SHP77 (cell line): ENCODE measurements at regions not wholly inside any gene's neighbourhood (a gene's known extent, or its start where the extent isn't known, plus 50 kb on each side); places are given as distances from the start of the nearest gene placed in this dataset.
A peak's percentile ranks its signal among the peaks of the same experiment; 100 is the strongest.
"Not testable (repeated sequence)": the region's sequence is repeated elsewhere in the genome, so short reads cannot be mapped to it uniquely, and the experiment has no call there.

ENCODE experiments used
- DNase-seq, 2 experiments: peaks; one replicate each; lab custom pipeline; 2025; lab: John Stamatoyannopoulos, UW

DNA sequence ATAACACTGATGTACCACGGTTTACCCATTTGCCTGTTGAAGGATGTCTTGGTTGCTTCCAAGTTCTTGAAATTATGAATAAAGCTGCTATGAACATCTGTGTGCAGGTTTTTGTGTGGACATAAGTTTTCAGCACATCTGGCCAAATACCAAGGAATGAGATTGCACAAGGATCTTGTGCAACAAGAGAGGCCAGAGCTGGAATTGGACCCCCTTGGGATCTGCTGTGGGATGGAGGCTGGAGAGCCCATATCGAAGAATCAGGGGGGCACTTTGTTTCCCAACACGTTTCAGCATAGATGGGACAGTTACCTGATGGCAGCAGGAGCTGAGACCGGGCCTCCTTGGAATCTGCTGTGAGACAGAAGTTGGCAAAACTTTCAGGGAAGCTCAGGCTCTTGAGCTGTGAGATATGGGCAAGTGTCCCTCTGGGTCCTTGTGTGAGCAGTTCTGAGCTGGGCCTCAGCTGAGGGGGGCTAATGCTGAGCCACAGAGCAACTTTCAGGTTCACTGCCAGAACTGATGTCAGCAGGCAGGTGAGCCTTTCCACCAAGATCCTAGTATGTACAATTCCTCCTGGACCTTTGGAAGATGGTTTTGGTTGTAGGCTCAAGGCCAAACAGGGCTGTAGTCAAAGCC is 115.2 kb upstream of the RAB18 start:
- no peak for DNase-seq

DNA sequence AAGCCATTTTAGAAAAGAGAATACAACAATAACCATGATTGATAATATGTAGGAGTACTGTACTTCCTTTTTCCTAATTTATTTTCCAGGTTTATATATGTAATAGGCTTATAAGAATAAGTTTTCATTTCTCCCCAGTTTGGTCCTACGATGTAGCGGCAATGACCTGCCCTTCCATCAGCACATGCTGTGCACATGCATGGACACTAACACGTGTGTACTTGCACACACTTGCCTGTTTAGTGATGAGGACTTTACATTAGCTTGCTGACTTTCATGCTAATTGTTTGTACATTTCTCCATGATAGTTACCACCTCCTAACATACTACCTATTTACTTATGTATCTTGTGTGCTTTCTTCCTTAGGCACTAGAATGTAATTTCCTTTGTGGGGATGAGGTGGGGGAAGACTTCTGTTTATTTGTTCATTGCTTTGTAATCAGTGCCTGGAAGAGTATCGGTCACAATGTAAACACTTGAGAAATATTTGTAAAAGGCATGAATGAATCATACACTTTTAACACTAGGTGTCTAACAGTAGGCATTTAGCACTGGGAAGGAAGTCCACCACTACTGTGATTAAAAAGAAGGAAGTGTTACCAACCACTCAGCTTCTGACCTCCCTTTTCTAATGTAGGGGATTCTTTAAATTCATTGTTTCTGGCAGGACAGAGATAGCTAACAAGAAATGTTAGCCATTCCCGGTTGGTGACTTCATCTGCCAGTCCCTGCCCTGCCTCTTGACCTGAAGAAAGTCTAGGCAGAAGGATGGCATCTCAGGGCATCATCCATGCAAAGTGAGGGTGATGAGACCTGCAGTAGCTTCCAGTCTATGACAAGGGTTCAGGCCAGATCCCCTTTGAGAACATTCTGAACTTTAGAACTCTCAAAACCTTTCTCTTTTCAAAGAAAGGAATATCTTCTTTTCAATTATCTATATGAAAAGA is 120.2 kb upstream of the RAB18 start:
- DNase-seq, result peak; percentile 3 to 20

DNA sequence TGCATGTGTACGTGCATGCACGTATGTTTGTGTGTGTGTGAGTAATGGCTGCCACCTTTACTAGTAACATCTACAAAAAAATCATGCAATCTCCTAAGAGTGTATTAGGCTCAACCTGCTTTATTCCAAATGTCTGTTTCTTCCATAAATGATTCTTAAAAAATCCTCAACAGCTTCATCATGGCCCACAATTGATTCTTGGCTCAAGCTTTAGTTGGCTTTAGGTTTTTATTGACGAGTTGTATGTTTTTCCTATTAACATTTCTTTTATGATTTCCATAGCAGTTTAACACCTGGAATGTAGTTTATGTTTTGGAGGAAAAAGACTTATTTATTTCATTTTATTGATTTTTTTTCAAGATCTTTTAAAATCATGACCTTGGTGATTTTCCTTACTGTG is 121.9 kb upstream of the RAB18 start:
- no peak for DNase-seq

DNA sequence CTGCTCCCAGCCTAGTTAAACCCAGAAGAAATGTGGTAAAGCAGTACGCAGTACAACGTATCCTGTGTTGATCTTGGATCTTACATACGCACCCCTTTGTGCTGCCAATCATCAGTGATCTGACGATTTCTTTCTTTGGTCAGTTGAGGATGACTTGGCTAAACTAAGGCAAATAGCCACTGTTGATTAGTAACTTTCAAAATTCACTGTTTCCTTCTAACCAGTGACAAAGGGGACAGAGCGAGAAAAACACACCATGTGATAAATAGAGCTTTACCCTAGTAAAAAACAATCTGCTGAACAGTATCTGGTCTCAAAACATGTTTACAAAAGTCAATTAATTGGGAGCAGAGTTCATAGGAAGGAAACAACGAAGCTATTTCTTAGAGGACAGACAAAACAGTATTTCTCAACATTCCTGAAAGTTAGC is 123.2 kb upstream of the RAB18 start:
- no peak for DNase-seq

DNA sequence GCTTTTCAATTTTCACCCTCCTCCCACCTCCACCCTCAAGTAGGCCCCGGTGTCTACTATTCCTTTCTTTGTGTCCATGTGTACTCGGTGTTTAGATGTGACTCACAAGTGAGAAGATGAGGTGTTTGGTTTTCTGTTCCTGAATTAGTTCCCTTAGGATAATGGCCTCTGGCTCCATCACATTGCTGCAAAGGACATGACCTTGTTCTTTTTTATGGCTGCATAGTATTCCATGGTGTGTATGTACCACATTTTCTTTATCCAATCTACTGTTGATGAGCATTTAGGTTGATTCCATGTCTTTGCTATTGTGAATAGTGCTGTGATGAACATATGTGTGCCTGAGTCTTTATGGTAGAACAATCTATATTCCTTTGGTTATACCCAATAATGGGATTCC is 125.1 kb upstream of the RAB18 start:
- not testable (repeated sequence) for DNase-seq

DNA sequence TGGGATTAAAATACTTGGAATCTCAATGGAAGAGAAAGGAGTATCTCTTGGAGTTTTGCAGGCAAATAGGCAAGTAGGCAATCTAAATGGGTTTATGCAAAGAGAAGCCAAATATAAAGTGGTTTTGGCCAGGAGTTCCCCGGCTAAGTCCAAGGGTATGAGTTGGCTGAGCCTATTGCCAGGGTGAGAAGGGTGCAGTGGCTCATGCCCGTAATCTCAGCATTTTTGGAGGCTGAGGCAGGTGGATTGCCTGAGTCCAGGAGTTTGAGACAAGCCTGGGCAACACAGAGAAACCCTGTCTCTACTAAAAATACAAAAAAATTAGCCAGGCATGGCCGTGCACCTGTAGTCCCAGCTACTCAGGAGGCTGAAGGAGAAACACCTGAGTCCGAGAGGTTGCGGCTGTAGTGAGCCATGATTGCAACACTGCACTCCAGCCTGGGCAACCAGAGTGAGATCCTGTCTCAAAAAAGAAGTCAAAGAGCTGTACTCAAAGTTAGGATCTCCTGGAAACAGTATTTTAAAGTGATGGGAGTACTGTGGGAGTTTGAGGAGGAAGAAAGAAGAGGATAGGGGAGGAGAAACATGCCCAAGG is 130.4 kb upstream of the RAB18 start:
- no peak for DNase-seq

DNA sequence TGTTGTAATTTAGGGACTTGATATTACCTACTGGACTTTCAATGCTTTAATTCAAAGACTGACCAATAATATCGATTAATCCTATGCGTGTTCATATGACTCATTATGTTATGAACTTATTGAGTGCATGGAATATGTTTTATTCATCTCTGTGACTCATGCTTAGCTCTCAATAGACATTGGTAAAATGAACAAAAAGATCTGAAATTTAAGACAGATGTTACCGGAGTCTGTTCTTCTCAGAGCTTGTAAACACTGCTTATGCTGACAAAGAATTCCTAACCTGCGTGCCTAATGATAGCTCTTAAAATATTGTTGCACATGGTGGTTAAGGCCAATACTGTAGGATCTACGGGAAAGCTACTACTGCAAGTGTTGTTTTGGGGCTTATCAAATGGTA is 131.5 kb upstream of the ACBD5 start:
- DNase-seq, result no peak

DNA sequence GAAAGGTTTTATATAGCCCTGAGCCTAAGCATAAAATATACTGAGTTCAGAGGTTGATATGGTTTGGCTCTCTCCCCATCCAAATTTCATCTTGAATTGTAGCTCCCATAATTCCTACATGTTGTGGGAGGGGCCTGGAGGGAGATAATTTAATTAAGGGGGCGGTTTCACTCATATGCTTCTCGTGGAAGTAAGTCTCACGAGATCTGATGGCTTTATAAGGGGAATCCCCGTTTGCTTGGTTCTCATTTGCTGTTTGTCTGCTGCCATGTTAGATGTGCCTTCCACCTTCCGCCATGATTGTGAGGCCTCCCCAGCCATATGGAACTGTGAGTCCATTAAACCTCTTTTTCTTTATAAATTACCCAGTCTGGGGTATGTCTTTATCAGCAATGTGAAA is 130.8 kb upstream of the ACBD5 start:
- not testable (repeated sequence) for DNase-seq

DNA sequence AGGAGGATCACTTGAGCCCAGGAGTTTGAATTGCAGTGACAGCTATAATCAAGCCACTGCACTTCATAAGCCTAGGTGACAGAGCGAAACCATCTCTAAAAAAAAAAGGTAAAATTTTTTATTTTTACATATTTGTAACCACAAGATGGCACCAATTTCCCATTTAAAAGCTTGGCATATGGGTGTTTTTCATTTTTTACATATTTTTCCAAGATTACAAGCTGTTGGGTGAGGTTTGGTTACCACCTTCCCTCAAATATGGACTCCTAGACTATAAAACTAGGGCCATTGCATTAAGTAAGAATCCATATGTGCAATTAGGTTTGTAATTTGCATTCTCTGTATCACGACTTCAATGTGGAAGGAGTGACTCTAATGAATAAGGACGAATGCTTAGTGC is 129.3 kb upstream of the ACBD5 start:
- no peak for DNase-seq

DNA sequence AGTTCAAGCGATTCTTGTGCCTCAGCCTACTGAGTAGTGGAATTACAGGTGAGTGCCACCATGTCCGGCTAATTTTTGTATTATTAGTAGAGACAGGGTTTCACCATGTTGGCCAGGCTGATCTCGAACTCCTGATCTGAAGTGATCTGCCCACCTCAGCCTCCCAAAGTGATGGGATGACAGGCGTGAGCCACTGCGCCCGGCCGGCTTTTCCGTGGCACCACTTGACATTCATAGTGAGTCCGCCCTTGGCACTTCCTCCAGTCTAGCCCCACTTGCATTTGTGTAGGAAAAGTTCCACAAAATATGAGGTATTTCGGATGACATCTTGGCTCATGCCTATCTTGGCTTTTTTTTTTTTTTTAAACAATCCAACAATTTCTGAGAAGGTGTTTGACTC is 128.1 kb upstream of the ACBD5 start:
- DNase-seq, result no peak

DNA sequence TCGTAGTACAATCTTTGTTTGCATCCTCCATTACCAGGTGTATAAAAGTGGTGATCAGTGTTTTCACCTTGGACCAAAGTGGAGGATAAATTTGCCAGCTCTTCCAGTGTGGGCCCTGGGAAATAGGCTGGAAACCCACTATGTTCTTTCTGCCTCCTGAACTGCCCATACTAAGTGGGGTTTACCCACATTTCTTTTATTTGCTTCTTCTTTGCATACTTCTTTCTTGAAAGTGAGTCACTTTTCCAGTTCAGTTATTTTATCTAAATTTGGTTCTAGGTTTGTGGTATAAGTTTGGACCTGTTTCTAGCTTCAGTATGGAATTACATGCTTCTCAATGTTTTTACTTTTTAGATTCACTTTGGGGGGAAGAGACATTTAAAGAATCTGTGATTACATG is 126.2 kb upstream of the ACBD5 start:
- no peak for DNase-seq

DNA sequence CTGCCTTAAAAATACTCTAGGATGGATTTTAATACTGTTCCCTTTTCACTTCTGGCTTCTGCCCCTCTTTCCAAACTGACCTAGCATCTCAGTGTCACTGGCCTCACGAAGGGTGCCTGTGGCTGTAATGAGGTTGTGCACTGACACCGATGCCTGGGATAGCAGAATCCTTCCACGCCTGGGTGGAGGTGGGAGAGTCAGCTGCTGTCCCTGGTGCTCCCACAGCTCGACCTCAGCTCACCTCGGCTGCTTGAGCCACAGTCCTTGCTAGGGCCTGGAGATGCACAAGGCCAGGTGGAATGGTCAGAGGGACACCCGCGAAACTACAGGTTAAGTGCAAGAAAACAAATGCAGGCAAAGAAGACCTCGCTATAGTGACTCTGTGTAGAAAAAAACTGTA is 123.4 kb upstream of the ACBD5 start:
- DNase-seq, result no peak

DNA sequence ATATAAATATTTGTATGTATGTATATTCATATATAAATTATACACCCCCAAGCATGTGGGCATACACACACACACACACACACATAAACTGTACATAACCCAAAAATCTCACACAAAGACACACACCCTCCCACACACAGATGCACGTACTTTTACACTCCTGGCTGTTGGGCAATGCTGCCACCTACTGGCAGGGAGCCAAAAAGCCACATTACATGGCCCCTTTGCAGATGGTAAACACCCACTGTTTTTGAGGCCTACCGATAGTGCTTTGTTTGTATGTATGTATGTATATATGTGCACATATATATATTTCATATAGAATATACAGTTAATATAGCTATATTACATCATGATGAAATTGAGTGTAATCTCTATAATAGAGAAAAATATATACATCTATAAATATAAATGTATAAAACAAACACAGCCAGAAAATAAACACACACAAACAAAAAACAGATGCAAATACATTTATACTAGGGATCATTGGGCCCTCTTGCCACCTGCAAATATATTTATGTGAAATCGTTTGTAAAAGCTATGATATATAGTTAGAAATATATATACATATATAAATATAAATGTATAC is 120.1 kb upstream of the ACBD5 start:
- DNase-seq, result peak; percentile 55 to 73

DNA sequence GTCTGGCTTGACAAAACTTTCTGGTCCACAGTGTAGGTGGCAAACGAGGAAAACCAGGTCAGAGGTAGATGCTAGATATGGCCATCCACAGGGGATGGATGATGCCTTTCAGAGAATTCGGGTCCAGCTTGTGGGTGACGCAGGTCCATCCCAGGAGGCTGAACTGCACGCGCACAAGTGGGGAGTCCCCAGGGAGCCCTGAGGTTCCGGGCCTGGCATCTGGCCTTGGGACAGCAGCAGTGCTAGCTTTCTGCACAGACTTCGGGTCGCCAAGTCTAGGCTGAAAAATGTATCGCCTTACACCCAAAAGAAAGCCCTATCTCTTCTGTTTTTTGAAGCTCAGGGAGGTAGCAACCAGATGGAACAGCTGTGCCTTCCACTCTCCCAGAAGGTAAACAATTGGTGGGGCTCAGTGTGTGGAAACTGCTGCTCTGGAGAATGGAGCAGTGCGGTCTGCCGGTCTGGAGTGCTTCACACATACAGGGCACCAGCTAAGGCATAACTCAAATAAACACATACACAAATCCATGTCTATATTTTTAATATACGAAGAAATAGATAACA is 119.3 kb upstream of the ACBD5 start:
- DNase-seq, result peak; percentile 12 to 30

DNA sequence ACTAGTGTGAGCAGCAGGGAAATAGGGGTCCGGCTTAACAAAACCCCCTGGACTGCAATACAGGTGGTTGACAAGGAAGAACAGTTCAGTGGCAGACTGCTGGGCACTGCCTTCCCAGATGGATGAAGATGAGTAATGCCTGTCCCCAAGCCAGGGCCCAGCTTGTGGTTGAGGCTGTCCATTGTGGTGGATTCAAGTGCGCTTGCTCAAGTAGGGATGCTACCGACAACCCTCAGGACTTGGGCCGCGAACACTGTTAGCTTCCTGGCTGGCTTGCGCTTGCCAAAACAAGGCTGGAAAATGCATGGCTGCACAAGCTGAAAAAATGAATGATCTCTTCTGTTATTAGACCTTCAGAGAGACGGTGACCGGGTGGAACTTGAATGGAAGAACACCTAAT is 116.1 kb upstream of the ACBD5 start:
- no peak for DNase-seq

DNA sequence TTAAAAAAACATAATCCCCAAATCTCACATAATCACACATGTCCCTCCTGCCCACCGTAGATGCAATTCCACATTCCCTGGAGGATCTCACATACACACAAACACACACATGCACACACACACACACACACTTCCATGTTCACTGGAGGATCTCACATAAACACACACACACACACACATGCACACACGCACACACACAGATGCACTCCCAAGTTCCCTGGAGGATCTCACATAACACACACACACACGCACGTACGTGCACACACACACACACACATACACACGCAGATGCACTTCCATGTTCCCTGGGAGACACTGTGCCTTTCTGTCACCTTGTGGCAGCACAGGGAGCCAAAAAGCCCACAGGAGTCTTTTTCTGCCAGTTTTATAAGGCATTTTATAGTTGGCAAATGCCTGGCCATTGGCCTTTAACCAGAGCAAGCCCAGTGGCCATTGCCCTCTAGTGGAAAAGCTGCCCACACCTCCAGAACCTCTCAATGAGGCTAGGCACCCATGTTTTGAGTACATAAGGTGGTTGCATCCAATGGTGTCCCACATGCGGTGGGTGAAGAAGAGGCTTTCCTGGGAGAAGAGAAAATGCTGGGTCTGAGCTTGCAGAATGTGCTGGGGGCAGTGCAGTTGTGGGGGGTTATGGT is 115.4 kb upstream of the ACBD5 start:
- no peak for DNase-seq

DNA sequence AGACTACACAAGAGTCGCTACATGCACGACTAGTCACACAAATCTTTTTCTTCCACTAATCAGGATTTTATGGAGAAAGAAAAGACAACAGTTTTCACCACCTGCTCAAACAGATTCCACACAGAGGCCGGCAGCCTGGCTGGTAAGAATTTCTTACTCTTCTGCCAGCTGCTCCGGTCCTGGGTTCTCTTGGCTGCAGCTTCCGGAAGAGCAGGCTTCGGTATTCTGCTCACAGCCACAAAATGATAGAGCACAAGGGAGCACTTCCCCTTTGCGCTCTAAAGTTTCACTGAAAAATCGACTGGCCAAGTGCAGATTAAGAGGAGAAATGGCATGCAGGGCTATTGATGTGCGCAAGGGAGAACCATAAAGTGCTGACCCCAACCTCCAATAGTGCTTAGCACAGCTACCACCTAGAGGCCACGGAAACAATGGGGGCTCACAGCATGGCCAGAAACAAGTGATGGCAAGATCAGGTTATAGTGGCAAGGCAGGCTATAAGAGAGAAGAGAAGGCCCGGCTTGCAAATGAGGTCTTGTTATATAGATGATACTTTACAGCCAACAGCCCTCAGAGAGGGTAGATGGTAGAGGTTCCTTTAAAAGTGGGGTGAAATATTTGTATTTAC is 114.2 kb upstream of the ACBD5 start:
- DNase-seq, result not testable (repeated sequence)

DNA sequence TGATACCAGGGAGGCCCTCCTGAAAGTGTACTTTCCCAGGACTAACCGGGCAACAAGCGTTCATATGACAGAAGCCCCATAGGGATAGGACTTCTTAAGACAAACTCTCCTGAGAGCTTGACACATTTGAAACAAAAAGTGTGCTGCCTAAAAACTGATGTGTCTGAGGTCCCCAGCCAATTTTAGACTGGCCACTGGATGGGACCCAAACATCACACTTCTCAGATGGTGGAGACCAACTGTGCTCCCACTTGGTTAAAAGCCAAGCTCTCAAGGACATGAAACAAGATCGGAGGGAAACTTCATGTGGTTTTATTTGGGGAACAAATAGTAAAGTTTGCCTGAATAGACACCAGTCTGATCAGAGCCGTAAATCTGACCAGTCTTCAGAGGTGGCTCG is 113.5 kb upstream of the ACBD5 start:
- DNase-seq, result not testable (repeated sequence)

DNA sequence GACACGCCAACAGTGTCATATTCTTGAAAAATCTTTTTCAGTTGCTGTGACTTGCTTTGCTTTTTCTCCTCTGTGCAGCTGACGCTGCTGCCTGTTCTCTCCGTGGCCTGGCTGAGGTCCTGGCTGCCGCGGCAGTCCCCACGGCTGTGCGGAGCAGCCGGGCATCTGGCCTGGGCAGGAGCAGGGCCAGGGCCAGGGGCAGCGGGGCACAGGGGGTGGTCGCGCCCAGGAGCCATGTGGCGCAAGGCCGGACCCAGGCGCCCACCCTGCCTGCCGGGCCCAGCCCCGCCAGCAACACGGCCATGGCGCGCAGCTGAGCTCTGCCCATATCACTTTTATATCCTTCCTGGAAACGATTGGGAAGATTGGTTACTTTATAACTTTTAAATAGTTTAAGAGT is 109.4 kb upstream of the ACBD5 start:
- DNase-seq, result no peak

DNA sequence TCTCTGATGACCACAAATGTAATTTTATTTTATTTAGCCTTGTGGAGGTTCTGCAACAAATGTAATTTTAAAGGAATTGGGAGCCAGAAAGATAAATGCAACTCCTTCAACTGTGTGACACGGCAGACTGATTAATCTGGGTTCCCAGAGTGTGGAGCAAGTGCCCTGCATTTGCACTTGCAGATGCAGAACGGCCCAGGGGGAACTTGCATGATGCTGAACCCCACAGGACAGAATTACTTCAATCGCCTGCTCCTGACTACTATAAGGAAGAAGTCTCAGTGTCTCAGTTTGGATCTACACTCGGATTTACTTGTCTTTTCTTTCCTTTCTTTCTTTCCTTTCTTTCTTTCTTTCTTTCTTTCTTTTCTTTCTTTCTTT is 107.2 kb upstream of the ACBD5 start:
- DNase-seq, result not testable (repeated sequence)

DNA sequence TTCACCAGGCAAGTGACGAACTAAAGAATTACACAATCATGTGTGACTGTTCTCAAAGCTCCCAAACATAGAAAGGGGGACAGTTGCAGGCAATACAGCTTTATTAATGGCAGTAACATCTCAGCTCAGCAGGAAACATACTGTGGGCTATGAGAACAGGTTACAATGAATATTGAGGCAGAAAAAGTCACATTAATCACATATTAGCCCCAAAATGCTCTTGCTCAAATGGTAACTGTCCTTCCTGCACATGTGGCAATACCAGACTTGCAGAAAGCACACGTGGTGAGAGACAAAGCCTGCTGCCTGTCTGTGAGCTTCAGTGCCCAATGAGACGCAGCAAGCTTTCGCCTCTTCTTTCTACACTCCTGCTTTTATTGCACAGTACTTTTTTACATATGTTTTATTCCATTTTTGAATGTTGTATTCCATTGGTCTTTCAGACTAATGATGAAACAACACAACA is 104.9 kb upstream of the ACBD5 start:
- no peak for DNase-seq
